HG03025 (cell line): ENCODE measurements at regions not wholly inside any gene's neighbourhood (a gene's known extent, or its start where the extent isn't known, plus 50 kb on each side); places are given as distances from the start of the nearest gene placed in this dataset.

Experiments
- ATAC-seq: cut with Tn5 transposase; IDR thresholded peaks from one replicate; pipeline ENCODE4 v1.9.1; 2021; ENCODE audit warnings: mild to moderate bottlenecking, moderate library complexity; ENCODE audit not compliant: unreplicated experiment, low FRiP score

- ATAC-seq, result no peak
These were observed 290.9 kb upstream of the ANKRD55 start for GRCh38 chr5:56523790-56524575.

- ATAC-seq, result no peak
These were observed 289.8 kb upstream of the ANKRD55 start for GRCh38 chr5:56522960-56523359.

GRCh38 chr5:56522169-56522568 is 289.0 kb upstream of the ANKRD55 start:
- no peak for ATAC-seq

GRCh38 chr5:56520986-56521730 is 288.0 kb upstream of the ANKRD55 start:
- no peak for ATAC-seq

- ATAC-seq, result no peak
These were observed 285.7 kb upstream of the ANKRD55 start for GRCh38 chr5:56518820-56519219.

GRCh38 chr5:56517011-56517416 is 283.9 kb upstream of the ANKRD55 start:
- no peak for ATAC-seq

- no peak for ATAC-seq
These were observed 283.3 kb upstream of the ANKRD55 start for GRCh38 chr5:56516441-56516840.

GRCh38 chr5:56516035-56516434 is 282.9 kb upstream of the ANKRD55 start:
- no peak for ATAC-seq

GRCh38 chr5:56515011-56515410 is 281.9 kb upstream of the ANKRD55 start:
- no peak for ATAC-seq

GRCh38 chr5:56514245-56514644 is 281.1 kb upstream of the ANKRD55 start:
- ATAC-seq, result no peak

- no peak for ATAC-seq
These were observed 280.0 kb upstream of the ANKRD55 start for GRCh38 chr5:56513141-56513540.

GRCh38 chr5:56512313-56512996 is 279.3 kb upstream of the ANKRD55 start:
- ATAC-seq, result no peak

- ATAC-seq, result no peak
These were observed 278.3 kb upstream of the ANKRD55 start for GRCh38 chr5:56511326-56511841.

GRCh38 chr5:56508249-56508648 is 275.1 kb upstream of the ANKRD55 start:
- no peak for ATAC-seq

- no peak for ATAC-seq
These were observed 274.3 kb upstream of the ANKRD55 start for GRCh38 chr5:56507351-56507930.

GRCh38 chr5:56506211-56506965 is 273.3 kb upstream of the ANKRD55 start:
- no peak for ATAC-seq

GRCh38 chr5:56503929-56504328 is 270.8 kb upstream of the ANKRD55 start:
- ATAC-seq, result no peak

- ATAC-seq, result no peak
These were observed 268.8 kb upstream of the ANKRD55 start for GRCh38 chr5:56501781-56502557.

GRCh38 chr5:56499901-56500300 is 266.8 kb upstream of the ANKRD55 start:
- no peak for ATAC-seq
